Eye (tissue), 1 donor: ENCODE measurements at regions not wholly inside any gene's neighbourhood (a gene's known extent, or its start where the extent isn't known, plus 50 kb on each side); places are given as distances from the start of the nearest gene placed in this dataset.

Experiments
- DNase-seq: peaks from one replicate; pipeline ENCODE4 v3.0.0-alpha.2; 2015

DNA sequence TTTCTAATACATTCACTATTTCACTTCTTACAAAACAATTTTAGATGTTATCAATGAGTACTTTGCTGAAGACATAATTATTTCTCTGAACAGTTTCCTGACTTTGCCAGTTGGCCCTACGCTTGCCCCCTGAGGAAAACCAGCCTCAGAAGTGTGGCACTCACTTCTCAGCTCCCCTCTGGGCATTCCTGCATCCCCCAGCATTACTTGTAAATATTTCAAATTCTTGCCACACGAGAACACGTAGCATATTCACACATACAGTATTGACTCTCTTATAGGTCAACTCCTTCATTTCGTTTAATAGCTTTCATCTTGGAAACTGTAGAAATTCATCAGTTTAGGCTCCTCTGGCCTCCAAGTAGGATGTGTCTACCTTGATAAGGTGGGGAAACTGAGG lies 65.2 kb downstream of the OTX2 start:
- DNase-seq = no peak

DNA sequence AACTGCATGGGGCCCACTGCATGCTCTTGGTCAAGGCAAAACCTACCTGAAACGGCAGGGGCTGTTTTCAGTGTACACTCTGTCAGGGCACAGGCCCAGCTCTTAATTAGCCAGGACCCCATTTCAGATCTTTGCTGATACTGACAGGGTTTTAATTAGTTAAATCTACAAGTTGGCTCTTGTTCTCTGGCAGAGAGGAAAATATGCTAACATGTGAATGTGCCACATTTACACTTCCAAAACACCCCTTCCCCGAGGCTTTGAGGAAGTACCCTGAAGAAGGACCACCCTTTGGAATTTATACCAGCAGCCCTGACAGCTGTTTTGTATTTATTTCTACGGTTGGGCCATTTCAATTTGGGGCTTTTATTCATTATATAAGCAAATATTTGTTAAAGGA lies 66.3 kb downstream of the OTX2 start:
- DNase-seq = no peak

DNA sequence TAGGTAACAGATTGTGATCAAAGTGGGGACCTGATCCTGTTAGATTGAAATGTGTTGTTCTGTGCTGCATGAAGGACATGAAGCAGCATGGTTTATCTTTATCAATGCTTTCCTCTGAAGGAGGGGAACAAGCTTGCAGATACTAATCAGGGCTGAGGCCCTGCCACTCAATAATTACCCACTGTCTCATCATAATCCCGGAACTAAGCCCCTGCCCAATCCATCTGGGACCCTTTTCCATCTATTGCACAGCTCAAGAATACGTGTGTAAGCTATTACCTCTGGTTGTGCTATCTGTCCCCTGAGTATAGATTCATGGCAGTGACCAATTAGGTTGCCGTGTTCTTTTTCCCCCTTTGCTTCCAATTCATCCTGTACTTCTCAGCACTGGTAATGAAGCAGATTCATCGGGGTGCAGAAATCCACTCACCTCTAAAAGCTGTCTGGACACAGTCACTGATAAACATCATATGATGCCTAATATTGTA lies 67.8 kb downstream of the OTX2 start:
- DNase-seq = peak; percentile 41

DNA sequence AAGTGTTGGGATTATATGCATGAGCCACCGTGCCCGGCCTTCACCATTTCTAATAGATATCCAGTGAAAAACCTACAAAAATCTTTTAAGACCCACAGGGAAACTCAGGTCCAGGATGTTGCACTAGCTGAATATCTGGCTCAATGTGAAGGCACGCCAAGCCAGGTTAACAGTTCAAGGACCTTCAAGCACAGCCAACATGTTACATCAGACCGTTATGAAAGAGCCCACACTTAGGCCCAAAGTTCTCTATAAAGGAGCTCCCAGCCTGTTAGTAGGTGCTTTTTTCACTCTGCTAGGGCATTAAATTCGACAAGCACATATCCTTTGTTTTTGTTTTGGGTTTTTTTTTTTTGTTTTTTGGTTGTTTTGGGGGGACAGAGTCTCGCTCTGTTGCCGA lies 69.0 kb downstream of the OTX2 start:
- DNase-seq = no peak

DNA sequence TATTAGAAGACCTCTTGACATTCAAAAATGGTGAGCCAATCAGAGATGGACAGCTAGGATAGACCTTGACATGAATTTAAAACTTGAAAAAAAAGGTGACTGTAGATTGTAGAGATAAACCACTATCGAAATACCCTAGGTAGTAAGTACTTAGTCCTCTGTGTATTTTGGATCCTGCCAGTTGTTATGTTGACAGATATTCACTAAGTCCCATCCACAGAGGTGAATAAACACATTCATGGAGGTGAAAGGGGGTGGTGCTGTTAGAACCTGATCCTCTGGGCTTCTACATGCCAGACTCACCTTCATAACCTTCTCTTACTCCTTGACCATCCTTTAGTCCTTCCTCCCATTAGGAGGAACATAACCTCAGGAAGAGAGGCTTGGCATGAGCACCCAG lies 72.3 kb downstream of the OTX2 start:
- DNase-seq = no peak

DNA sequence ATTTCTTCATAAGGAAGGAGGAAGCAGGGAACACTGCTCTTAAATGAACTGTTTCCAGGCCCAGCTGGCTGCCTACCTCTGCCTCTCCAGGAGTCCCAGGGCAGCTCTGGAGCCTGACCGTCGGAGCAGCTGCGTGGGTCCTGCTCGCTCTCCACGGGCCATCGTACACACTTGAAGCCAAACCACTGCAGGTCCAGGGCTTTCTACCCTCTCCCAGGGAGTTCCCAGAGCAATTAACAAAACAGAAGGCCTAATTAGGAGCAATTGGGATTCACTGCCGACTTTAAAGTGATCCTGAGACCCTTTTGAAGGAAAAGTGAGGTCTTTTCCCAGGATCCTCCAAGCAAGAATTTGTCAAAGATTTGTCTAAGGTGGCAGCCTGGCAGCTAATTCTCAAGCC lies 76.9 kb downstream of the OTX2 start:
- DNase-seq = no peak

DNA sequence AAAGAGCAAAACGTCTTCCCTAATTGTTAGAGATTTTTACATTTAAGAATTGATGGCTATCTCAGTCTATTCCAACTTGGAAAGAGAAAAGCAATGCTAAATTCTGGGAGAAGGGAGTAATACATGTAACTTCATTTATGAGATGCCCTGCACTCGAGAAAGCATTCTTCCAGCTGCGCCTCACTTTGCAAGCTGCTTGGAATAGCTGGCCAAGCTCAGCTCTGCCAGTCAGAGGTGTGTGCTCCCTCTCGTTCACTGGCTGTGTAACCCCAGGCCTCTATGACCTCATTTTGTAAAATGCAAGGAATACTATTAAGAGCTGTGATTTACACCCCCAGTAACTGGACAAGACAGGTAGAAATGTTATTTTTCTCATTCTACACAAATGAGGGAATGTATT lies 79.1 kb downstream of the OTX2 start:
- peak; percentile 22 for DNase-seq

DNA sequence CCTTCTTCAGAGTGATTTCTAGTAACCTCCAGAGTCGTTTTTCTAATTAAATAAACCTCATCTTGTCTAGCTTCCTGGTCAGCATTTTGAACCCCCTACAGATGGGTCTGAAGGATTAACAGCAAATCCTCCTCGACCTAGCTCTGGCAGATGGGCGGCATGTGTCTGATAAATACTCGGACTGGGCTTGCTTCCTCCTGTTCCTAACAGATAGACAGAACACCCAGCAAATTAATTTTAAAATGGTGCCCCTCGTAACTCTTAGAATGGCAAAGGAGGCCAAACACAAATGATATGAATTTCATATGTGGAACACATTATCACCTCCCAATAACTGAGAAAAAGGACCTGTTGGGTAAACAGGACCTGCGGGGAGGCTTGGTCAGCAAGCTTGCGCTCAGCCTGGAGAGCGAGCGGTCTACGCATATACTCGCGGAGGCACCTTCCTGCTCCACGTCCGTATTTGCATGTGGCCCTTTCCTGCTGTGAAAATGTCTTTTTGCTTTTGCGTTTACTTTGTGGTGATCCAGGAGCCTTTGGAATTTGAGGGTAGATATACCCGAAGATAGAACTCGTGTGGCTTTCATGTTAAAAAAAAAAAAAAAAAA lies 79.6 kb downstream of the OTX2 start:
- peak; percentile 60 for DNase-seq

DNA sequence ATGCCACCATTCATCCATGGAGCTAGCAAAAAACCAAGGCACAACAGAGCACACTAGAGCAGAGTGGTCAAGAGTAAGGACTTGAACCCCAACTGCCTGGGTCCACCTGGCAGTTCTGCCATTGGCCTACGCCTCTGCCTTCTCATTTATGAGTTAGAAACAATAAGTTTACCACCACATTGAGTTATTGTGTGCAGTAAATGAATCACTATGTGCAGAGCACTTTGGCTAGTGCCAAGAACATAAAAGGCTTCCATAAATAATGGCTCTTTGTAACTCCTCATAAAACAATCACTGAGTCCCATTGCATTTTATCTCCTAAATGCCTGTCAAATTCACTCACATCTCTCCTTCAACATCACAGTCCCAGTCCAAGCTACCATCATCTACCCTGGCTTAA lies 86.3 kb downstream of the OTX2 start:
- DNase-seq = no peak

DNA sequence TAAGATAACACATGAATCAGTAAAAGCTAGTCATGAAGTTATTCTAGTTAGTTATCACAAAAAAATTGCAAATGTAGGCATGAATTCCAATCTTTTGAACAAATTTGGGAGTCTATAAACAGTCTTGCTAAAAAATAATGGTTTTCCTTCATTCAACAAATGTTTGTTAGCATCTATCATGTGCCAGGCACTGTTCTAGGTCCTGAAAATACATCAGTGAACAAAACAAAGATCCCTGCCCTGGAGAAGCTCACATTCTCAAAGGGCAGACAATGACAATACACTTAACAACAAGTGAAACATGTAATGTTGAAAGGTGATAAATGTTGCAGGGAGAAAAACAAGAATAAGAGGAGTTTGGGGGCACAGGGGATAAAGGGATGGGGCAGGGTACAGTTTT lies 86.9 kb downstream of the OTX2 start:
- DNase-seq = no peak

DNA sequence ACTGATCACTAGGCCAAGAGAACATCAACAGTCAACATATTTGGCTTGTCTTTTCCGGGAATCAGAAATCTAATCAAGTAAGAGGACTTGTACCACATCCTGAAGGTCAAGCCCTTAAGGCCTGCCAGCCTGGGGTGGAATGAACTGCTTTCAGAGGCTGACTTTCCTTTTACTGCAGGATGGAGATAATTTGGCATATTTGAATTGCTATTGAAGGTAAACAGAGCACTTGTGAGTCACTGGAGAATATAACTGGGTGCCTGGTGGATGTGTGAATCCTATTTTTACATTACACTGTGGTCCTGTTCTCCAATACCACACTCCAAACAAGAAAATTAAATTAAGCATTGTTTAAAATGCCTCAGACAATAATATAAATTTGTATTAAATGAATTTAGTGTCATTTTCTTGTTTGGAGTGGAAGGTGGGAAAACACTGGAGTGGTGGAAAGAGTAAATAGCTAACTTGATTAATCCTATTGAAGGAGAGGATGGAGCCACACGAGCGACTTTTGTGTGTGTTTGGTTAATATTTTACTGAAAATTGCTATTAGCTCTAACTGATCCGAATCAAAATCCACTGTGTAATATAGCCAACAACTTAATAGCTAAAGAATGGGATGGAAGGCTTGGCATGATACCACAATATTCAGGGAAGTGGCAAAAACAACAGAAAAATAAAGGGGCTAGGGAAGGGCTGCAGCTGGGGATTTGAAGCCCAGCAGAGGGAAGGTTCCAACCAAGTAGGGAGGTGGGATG lies 89.4 kb downstream of the OTX2 start:
- DNase-seq = no peak

DNA sequence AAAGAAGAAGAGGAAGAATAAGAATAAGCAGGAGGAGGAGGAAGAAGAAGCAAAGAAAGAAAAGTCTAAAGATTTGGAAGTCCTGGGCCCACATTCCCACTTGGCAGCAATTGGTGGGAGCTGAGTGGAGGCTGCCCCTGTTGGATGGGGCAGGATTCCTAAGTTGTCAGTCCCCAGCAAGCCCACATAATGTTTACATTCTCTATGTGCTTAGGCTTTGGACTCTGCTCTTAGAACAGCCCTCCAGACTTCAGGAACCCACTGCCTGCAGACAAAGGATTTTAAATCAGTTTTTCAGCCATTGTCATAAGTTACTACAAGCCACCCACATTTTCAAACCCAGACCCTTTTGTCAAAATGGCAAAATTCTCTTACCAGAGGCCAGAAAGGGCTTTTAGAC lies 92.0 kb downstream of the OTX2 start:
- DNase-seq = no peak

DNA sequence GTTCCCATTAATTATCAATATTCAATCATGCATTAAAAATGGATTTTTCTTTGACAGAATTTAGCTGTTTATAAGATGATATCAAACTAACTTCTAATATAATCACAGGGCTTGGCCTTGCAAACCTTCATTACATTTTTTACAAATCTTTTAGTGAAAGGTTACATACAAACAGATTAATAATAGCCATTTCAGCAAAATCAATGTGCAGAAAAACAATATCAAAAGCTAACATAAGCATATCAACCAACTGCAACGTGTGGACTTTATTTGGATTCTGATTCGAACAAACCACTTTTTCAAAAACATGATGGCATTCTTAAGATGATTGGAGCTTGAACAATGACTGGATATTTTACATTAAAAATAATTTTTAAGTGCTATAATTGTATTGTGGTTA lies 93.6 kb downstream of the OTX2 start:
- no peak for DNase-seq

DNA sequence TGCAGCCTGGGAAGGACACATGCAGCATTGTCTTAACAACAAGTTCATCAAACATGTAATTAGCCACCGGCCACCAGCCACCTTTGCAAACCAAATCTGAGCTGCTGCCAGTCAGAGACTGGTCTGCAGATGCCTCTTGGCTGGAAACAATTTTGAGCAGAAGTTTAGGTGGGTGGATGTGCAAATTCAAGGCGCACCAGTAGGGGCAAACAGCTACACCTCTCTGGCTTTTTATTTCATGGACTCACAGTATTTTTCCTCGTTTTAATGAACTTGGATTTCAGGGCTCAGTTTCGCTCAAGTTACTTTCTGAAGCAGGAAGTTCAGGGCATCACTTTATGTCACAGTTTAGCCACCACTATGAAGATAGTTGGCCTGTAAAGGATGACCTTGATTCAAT lies 94.3 kb downstream of the OTX2 start:
- DNase-seq = no peak

DNA sequence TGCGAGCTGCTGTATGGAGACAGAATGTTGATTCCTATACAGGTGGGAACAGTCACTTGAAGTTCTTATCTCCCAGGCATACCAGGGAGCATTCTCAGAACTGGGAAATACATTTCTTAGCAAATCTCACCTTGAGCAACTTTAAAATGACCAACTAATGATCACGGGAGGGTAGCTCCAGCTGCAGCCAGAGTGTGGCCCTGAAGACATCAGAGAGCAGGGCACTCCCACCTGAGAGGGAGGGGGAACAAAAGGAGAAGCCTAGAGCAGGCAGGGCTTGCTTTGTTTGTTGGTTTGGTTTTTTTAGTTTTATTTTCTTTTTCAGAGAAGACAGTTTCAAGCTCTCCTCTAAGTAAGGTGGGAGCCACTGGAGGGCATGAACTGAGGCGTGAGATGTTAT lies 101.1 kb downstream of the OTX2 start:
- no peak for DNase-seq

DNA sequence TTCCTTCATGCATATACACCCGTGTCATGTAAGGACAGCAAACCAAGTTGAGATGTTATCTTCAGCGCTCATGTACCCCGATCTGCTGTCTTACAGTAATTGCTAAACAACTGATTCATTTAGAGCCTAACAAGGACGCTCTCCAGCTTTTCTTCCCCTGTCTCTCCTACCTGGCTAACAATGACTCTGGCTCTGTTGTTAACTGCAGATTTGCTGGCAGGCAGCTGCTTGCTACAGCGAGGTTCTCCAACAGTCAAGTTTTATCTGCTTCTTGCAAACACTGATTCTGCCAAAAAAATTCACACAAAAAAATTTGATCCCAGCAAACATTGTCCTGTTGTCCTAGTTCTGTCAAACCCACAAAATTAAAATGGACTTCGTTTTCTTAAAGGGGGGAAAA lies 101.6 kb downstream of the OTX2 start:
- DNase-seq = peak; percentile 10

DNA sequence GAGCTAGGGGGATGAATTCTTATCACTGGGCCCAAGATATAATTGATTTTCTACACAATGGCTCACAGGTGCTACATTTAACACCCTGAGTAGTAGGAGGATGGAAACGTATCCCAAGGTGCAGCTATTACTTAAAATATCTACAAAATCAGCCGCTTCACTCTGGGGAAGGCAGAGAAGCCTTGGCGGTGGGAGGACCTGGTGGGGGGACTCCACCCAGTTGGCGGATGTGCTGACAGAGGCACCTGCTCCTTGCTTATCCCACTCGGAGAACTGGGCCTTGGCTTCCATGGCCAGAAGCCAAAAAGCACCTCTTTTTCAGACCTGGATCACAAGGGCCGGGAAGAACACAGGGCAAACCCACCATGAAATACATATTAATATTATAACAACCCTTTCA lies 106.3 kb downstream of the OTX2 start:
- DNase-seq = no peak

DNA sequence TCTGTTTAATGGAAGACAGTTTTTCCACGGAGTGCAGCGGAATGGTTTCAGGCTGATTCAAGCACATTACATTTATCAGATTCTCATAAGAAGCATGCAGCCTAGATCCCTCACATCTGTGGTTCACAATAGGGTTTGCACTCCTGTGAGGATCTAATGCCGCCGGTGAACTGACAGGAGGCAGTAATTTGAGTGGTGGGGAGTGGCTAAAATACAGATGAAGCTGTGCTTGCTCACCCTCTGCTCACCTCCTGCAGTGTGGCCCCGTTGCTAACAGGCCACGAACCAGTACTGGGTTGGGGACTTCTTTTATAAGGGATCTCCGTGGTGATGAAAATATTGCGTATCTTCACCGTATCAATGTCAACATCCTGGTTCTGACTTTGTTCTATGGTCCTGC lies 107.8 kb downstream of the OTX2 start:
- no peak for DNase-seq
